ENCODE measurements at regions not wholly inside any gene's neighbourhood (a gene's known extent, or its start where the extent isn't known, plus 50 kb on each side); places are given as distances from the start of the nearest gene placed in this dataset.

- TF ChIP-seq ZNF707 (CRISPR knock-in tag; conservative IDR thresholded peaks at IDR 0.05) = no peak
Observed at GRCh38 chr3:166444336-166444735, 607.1 kb upstream of the BCHE start (continued).

GRCh38 chr3:166435469-166436057 is 598.3 kb upstream of the BCHE start:
- intact Hi-C loops (cut with micrococcal nuclease) = no loop called here
- peak overlapping the region; percentile 20 for H2AFZ ChIP-seq (ENCODE audit: low read depth, low read length)
- H3K4me1 ChIP-seq (replicated peaks in 1 of 2; ENCODE audit: control insufficient read depth in 2 of 2, insufficient read depth in 2 of 2, low read length in 2 of 2) = no peaks in the 10 kb centered on the region
- FAIRE-seq (no peak), DNase-seq (ENCODE audit: extremely low read depth in 1 of 4, low spot score in 3 of 4) (no peak), ATAC-seq (no peak; the same call in 2 of the 3 replicates)
- WGBS (ENCODE audit: insufficient coverage, low coverage, missing lambda C conversion rate) = 0% methylated on average over 3 of the region's 3 CpGs
- POLR2A ChIA-PET = interaction anchor here (0.6 kb wide), 1 partner anchor 552 kb away, joined by 4 read pairs; no protein-coding TSS in a partner anchor
- H3K4me2 ChIP-seq (ENCODE audit: insufficient read depth, low read length) = no peak overlapping the region
- H3K9ac ChIP-seq (ENCODE audit: insufficient read depth in 1 of 2, low read depth in 2 of 2, low read length in 2 of 2) = no peak overlapping the region; a peak in 1 of 4 replicates
- no peak overlapping the region for H3K27ac ChIP-seq (ENCODE audit: extremely low read depth, low read depth, low read length)
- CTCF ChIA-PET (ENCODE audit: low intra/inter-chr PET ratio) = no interaction called here
- no peaks in the 10 kb centered on the region for H4K20me1 ChIP-seq (replicated peaks; ENCODE audit: control insufficient read depth, insufficient read depth, low read length)
- H3K79me2 ChIP-seq (ENCODE audit: control insufficient read depth, insufficient read depth, low read length) = no peaks in the 10 kb centered on the region
- H3K9me1 ChIP-seq (ENCODE audit: control insufficient read depth, insufficient read depth, low read length) = no peaks in the 10 kb centered on the region
- TF ChIP-seq CHD1 (IDR thresholded peaks at IDR 0.05; ENCODE audit: low read length) = no peak
- no peak for TF ChIP-seq PHB (CRISPR knock-in tag; IDR thresholded peaks at IDR 0.05)
- TF ChIP-seq TEAD2 (tag; IDR thresholded peaks at IDR 0.05) = no peak
- TF ChIP-seq DIDO1 (tag; IDR thresholded peaks at IDR 0.05; ENCODE audit: low read depth) = no peak
- TF ChIP-seq, protein P1, sequence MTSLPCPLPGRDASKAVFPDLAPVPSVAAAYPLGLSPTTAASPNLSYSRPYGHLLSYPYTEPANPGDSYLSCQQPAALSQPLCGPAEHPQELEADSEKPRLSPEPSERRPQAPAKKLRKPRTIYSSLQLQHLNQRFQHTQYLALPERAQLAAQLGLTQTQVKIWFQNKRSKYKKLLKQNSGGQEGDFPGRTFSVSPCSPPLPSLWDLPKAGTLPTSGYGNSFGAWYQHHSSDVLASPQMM (CRISPR knock-in tag; IDR thresholded peaks at IDR 0.05) = no peak
- TF ChIP-seq SMARCB1 (IDR thresholded peaks at IDR 0.05; ENCODE audit: insufficient read length, low read depth) = no peak
- TF ChIP-seq NCOA2 (IDR thresholded peaks at IDR 0.05; ENCODE audit: partially characterized antibody in 2 of 2) = no peak
- no peak for TF ChIP-seq RBM15 (IDR thresholded peaks at IDR 0.05; ENCODE audit: insufficient read depth, low read length)
- H3K36me3 ChIP-seq (ENCODE audit: control insufficient read depth, insufficient read depth, low read length) = no peaks in the 10 kb centered on the region
- H3K9me3 ChIP-seq (replicated peaks; ENCODE audit: control insufficient read depth, insufficient read depth, low read depth, low read length) = no peaks in the 10 kb centered on the region
- H3K4me3 ChIP-seq = no peak overlapping the region
- no TSS peak for BruUV-seq (replicated peaks)
- no peaks in the 10 kb centered on the region for H3K27me3 ChIP-seq (ENCODE audit: control insufficient read depth in 2 of 2, insufficient read depth in 2 of 2, low read length in 2 of 2)
- in situ Hi-C loops (cut with MboI) = no loop called here

All from K562 (cell line).